HCT116 (cell line): ENCODE measurements at regions not wholly inside any gene's neighbourhood (a gene's known extent, or its start where the extent isn't known, plus 50 kb on each side); places are given as distances from the start of the nearest gene placed in this dataset.

ENCODE experiments used
- EZH2phosphoT487 ChIP-seq: fragments of 200-600 bp; IDR thresholded peaks from 2 replicates; pipeline ENCODE4 v1.6.1; 2018; ENCODE audit warnings: antibody characterized with exemption, borderline replicate concordance
- POLR2AphosphoS5 ChIP-seq: IDR thresholded peaks from 2 replicates; pipeline ENCODE4 v1.6.1; 2011; ENCODE audit warnings: mild to moderate bottlenecking, low read depth, low read length, moderate library complexity
- REST ChIP-seq: IDR thresholded peaks from 2 replicates; pipeline ENCODE4 v1.6.1; 2012; ENCODE audit warnings: low read depth
- SRF ChIP-seq: IDR thresholded peaks from 2 replicates; pipeline ENCODE4 v1.6.1; 2012; ENCODE audit warnings: low read depth
- TCF7L2 ChIP-seq: IDR thresholded peaks from 2 replicates; pipeline ENCODE4 v1.7.0; 2011; ENCODE audit warnings: borderline replicate concordance, inconsistent platforms; ENCODE audit not compliant: insufficient read depth, insufficient read length; ENCODE audit errors: extremely low read depth
- ZFX ChIP-seq: fragments of 450-650 bp; IDR thresholded peaks from 2 replicates; pipeline ENCODE4 v1.6.1; 2017

DNA sequence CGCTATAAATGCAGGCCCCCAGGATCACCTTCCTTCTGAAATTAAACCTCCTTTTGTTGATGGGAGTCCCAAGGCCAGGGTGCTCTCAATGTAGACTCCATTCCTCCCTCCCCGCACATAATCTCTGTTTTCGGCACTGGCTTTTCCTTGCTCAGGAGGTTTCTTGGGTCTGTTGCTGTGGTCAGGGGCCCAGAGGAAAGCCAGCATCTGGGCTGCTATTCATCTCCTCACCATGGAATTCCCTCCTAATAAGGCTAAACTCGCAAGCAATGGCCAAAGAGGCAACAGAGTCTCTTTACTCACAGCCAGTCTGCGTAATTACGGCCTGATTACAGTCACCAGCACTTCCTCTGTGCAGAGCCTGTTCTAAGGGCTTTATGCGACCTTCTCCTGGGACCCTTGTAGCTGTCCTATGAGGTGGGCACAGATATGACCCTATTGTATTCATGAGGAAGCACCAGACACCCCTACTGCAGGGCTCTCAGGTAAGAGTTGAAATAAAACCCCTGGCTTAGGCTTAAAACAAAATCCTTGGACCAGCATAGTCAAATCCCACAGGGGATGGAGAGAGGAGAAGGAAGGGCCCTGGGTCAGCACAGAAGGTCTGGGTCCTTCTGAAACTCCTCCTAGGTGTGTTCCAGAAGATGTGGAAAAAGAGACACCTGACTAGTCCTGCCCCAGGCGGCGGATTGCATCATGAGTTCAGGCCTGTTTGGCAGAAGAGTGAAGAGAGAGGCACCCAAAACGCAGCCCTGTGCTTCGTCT lies 105.0 kb upstream of the SH3BP4 start:
- TF ChIP-seq TCF7L2 = no peak
- no peak for TF ChIP-seq ZFX
- no peak for TF ChIP-seq SRF
- TF ChIP-seq EZH2phosphoT487 = no peak
- no peak for TF ChIP-seq POLR2AphosphoS5
- no peak for TF ChIP-seq REST
